Karpas-422 (cell line): ENCODE measurements at regions not wholly inside any gene's neighbourhood (a gene's known extent, or its start where the extent isn't known, plus 50 kb on each side); places are given as distances from the start of the nearest gene placed in this dataset.

ENCODE experiments used
- DNase-seq: peaks from one replicate; pipeline ENCODE4 v3.0.0-alpha.2; 2015
- H2AFZ ChIP-seq: fragments of 200-600 bp; sonication (generic); 2 replicates; pipeline ENCODE4 v1.6.1; 2014; ENCODE audit warnings: antibody characterized with exemption, low read length, mixed read lengths
- H3K27ac ChIP-seq: fragments of 200-600 bp; sonication (generic); 2 replicates; pipeline ENCODE4 v1.5.1; 2014; ENCODE audit warnings: mild to moderate bottlenecking, low read length, moderate library complexity
- H3K27me3 ChIP-seq: fragments of 200-600 bp; sonication (generic); 2 replicates; pipeline ENCODE4 v1.6.1; 2014; ENCODE audit warnings: low read length, mixed read lengths
- H3K36me3 ChIP-seq: fragments of 200-600 bp; sonication (generic); 2 replicates; pipeline ENCODE4 v1.6.1; 2014; ENCODE audit warnings: low read length, mixed read lengths; ENCODE audit not compliant: insufficient read depth
- H3K4me1 ChIP-seq: fragments of 200-600 bp; sonication (generic); 2 replicates; pipeline ENCODE4 v1.6.1; 2014; ENCODE audit warnings: mild to moderate bottlenecking, low read length, mixed read lengths
- H3K4me2 ChIP-seq: fragments of 200-600 bp; sonication (generic); 2 replicates; pipeline ENCODE4 v1.6.1; 2014; ENCODE audit warnings: low read length, low read depth, mild to moderate bottlenecking; ENCODE audit not compliant: poor library complexity, severe bottlenecking
- H3K4me3 ChIP-seq: fragments of 200-600 bp; sonication (generic); 2 replicates; pipeline ENCODE4 v1.5.1; 2014; ENCODE audit warnings: mild to moderate bottlenecking, antibody characterized with exemption, low read length, mixed read lengths
- H3K79me2 ChIP-seq: fragments of 200-600 bp; sonication (generic); 2 replicates; pipeline ENCODE4 v1.6.1; 2014; ENCODE audit warnings: mild to moderate bottlenecking, low read length, mixed read lengths
- H3K9ac ChIP-seq: fragments of 200-600 bp; sonication (generic); 2 replicates; pipeline ENCODE4 v1.6.0; 2014; ENCODE audit warnings: low read length
- H3K9me2 ChIP-seq: fragments of 200-600 bp; sonication (generic), shearing (Covaris generic); replicated peaks from 2 replicates; pipeline ENCODE4 v1.6.0; 2014; ENCODE audit warnings: mild to moderate bottlenecking, low read length, moderate library complexity; ENCODE audit not compliant: insufficient read depth
- H3K9me3 ChIP-seq: fragments of 300-700, 200-600 bp; sonication (generic); 2 replicates; pipeline ENCODE4 v1.6.1; 2014; ENCODE audit warnings: low read length, mixed read lengths
- H4K20me1 ChIP-seq: fragments of 200-600 bp; sonication (generic); 2 replicates; pipeline ENCODE4 v1.6.1; 2014; ENCODE audit warnings: mild to moderate bottlenecking, antibody characterized with exemption, low read length, low read depth; ENCODE audit not compliant: insufficient read depth

DNA sequence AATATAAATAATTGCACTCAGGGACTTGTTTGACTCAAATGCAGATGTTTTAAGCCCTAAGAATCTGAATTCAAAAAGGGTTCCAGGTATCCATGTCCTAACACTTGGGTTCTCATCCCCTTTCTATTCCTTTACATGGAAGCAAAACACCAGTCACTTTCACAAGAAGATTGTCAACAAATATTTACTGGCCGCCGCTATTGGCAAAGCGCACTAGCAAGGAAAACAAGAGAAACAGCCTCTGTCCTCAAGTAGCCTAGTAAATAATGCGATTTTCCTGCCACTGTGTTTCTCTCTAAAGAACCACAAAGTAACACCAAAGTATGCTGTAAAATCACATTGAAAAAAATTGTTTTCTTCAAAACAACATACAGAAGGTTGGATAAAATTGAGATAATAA lies 66.7 kb upstream of the EZH2 start:
- no peak overlapping the region for H3K4me3 ChIP-seq
- H3K9ac ChIP-seq, result no peak overlapping the region
- no peaks in the 10 kb centered on the region for H3K9me3 ChIP-seq
- no peaks in the 10 kb centered on the region for H3K79me2 ChIP-seq
- no peaks in the 10 kb centered on the region for H3K9me2 ChIP-seq
- no peak overlapping the region for H3K27ac ChIP-seq
- no peaks in the 10 kb centered on the region for H4K20me1 ChIP-seq
- H3K4me2 ChIP-seq, result no peak overlapping the region
- H2AFZ ChIP-seq, result no peak overlapping the region
- 0 out of 2 replicates have a peak, but pooled peaks cover 2% of the 10 kb centered on the region for H3K27me3 ChIP-seq
- no peaks in the 10 kb centered on the region for H3K4me1 ChIP-seq
- no peaks in the 10 kb centered on the region for H3K36me3 ChIP-seq
- DNase-seq, result no peak

DNA sequence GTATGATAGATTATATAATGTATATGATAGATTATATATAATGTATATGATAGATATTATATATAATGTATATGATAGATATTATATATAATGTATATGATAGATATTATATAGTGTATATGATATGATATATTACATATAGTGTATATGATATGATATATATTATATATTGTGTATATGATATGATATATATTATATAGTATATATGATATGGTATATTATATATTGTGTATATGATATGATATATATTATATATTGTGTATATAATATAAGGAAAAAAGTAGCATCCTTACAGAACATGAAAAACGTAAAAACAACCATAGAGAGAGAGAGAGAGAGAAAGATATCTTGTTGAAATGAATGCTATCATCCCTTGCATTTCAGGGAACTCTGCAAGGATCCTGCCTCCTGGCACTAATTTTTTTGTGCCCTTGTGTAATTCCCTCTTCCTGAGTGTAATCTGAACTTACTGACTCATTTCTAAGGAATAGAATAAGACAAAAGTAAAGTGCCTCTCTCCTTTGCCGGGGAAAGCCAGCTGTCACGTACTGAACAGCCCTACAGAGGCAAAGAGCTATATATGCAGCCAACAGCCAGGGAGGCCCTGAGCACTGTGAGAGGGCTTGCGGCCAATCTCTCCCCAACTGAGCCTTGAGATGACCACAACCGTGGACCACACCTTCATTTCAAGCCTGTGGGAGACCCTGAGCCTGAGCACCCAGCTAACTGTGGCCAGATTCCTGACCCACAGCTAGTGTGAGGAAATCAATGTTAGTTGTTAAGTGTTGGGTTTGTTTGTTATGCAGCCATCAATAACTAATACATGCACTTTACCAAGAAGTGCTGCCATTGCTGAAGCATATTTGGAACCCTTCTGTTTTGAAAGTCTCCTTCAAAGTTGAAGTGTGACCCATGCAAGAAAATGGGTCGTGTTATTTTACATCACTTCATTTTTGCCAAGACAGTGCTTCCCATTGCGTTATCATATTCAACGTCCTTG lies 61.1 kb upstream of the EZH2 start:
- Histone ChIP-seq H3K36me3 (no peaks in the 10 kb centered on the region), H4K20me1 (no peaks in the 10 kb centered on the region), H3K27me3 (no peaks in the 10 kb centered on the region), H3K27ac (no peak overlapping the region), H3K79me2 (no peaks in the 10 kb centered on the region), H3K9ac (no peak overlapping the region), H2AFZ (no peak overlapping the region), H3K4me1 (peaks cover 11% of the 10 kb centered on the region), H3K9me3 (no peaks in the 10 kb centered on the region; the same call in 1 of the 2 replicates), H3K4me3 (no peak overlapping the region), H3K4me2 (no peak overlapping the region), H3K9me2 (no peaks in the 10 kb centered on the region)
- no peak for DNase-seq

DNA sequence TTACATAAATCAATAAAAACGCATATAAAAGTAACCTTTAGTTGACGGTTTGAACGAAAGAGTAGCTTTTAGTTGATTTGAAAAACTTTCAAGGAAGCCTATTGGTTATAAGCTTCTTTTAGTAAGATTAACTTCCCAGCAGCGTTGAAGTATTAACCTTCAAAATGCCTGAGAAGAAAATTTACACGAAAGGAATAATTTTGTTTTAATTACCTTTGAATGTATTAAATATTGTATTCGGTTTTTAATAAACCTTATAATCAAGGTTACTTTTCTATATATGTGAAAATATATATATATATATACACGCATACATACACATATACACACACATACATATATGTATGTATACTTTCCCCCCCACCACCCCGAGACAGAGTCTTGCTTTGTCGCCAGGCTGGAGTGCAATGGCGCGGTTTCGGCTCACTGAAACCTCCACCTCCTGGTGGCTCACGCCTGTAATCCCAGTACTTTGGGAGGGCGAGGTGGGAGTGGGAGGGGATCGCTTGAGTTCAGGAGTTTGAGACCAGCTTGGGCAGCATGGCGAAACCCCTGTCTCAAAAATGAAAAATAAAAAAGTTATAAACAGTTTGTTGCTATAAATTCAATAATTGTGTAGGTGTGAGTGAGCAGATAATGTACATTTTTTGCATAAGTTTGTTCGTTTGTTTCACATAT lies 57.6 kb upstream of the EZH2 start:
- peak; percentile 84 for DNase-seq
- H3K9me2 ChIP-seq, result no peaks in the 10 kb centered on the region
- H3K4me1 ChIP-seq, result peaks cover 17% of the 10 kb centered on the region
- no peaks in the 10 kb centered on the region for H3K27me3 ChIP-seq
- no peaks in the 10 kb centered on the region for H3K79me2 ChIP-seq
- H3K27ac ChIP-seq, result no peak overlapping the region
- peak overlapping the region; percentile 92 for H3K4me2 ChIP-seq
- no peaks in the 10 kb centered on the region for H3K36me3 ChIP-seq
- H2AFZ ChIP-seq, result peak overlapping the region; percentile 88
- no peaks in the 10 kb centered on the region for H4K20me1 ChIP-seq
- no peaks in the 10 kb centered on the region; the same call in 1 of the 2 replicates for H3K9me3 ChIP-seq
- H3K9ac ChIP-seq, result peak overlapping the region; percentile 78
- H3K4me3 ChIP-seq, result peak overlapping the region; percentile 76

DNA sequence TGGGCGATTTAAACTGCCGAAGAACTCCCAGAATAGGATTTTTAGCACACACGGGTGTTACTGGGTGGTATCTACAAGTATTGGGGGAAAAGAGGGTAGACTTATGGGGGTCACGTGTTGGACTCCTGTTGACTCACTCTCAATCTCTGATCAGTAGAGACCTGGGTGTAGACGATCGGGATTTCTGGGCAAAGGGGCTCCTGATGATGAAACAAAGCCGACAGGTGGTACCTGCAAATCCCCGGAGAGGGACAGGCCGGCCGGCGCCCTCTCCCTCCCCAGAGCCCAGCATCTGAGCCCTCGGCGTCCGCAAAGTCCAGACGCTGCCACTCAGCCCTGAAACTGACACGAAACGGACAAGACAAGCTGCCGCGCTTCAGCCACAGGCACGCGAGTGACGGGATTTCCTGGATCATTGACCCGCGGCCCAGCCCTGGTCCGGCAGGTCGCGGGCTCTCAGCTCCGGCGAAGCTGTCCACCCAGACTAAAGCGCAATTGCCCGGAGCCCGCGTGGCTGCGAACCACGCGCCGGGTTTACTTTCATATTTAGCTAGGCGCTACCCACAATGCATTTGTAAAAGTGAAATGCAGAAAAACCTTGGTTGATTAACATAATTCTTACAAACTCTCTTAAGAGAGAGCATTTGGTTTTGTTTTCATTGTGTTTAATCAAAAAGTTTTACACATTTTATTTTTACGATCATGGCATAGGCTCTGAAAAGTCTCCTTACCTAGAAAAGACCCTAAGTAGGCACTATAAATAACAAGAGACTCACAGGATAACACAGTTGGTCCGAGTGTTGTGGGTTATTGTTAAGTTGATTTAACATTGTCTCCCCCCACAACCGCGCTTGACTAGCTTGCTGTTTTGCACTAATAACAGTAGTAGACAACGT lies 56.9 kb upstream of the EZH2 start:
- peaks cover 17% of the 10 kb centered on the region for H3K4me1 ChIP-seq
- no peaks in the 10 kb centered on the region for H3K36me3 ChIP-seq
- peak overlapping the region; percentile 78 for H3K9ac ChIP-seq

DNA sequence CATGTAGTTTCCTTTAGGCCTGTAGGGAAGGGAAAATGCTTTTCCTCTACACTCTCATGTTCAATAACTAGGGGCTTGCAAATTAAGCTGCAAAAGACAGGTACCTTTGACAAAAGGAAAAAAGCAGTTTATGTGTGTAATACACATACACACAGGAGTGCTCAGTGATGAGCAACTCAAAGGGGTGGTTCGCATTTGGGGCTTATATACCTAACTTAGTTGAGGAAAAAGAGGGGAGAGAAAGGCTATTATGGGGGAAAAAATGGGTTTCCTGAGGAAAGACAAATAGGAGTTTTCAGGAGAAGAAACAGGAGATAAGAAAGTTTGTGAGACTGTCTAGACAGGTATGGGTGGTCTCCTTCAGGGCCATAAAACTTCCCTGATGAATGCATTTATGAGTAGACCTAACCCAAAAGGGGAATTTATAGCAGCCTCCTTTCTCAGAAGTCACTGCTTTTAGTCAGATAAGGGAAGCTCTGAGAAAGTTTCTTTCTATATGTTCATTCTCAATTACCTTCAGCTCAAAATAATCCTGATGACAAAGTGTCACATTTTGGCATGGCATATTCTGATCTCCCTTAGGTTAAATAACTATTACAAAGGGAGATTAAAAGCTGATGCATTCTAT lies 55.2 kb upstream of the EZH2 start:
- DNase-seq, result no peak
- no peak overlapping the region for H3K4me2 ChIP-seq

More for the DNA sequence above, 56.9 kb upstream of the EZH2 start:
- no peaks in the 10 kb centered on the region for H3K79me2 ChIP-seq
- no peaks in the 10 kb centered on the region for H3K27me3 ChIP-seq
- H3K9me2 ChIP-seq, result no peaks in the 10 kb centered on the region
- H3K27ac ChIP-seq, result peak overlapping the region; percentile 15; the same call in 1 of the 2 replicates
- H3K9me3 ChIP-seq, result no peaks in the 10 kb centered on the region; the same call in 1 of the 2 replicates
- H3K4me2 ChIP-seq, result peak overlapping the region; percentile 92
- no peaks in the 10 kb centered on the region for H4K20me1 ChIP-seq
- peak overlapping the region; percentile 80 for H2AFZ ChIP-seq
- peak; percentile 89 for DNase-seq
- peak overlapping the region; percentile 76 for H3K4me3 ChIP-seq

DNA sequence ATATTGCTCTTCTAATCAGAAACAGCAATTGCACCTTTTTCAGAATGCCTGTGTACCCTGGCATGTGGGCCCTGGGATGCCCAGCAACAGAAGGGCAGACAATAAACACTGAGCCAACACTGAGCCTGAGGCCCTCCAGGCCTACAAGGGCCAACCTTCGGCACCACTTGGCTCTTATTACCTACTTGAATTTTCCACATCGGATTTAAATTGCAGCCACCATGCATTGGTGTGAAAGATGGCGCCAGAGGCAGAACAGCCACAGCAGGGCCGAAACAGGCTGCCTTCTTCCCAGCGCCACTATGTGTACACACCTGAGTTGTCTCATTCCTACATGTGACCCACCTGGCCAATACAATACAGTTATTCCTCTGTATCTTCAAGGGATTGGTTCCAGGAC lies 51.4 kb upstream of the EZH2 start:
- Histone ChIP-seq H3K9me3 (no peaks in the 10 kb centered on the region), H3K9me2 (no peaks in the 10 kb centered on the region), H3K4me2 (no peak overlapping the region), H3K27ac (no peak overlapping the region), H3K4me1 (peaks cover 8% of the 10 kb centered on the region), H3K79me2 (no peaks in the 10 kb centered on the region), H4K20me1 (no peaks in the 10 kb centered on the region), H3K9ac (no peak overlapping the region), H3K4me3 (no peak overlapping the region), H2AFZ (no peak overlapping the region), H3K36me3 (no peaks in the 10 kb centered on the region), H3K27me3 (no peaks in the 10 kb centered on the region)
- no peak for DNase-seq

More for the DNA sequence above, 55.2 kb upstream of the EZH2 start:
- H4K20me1 ChIP-seq, result no peaks in the 10 kb centered on the region
- H3K4me1 ChIP-seq, result peaks cover 17% of the 10 kb centered on the region
- no peak overlapping the region for H2AFZ ChIP-seq
- H3K36me3 ChIP-seq, result no peaks in the 10 kb centered on the region
- H3K27ac ChIP-seq, result no peak overlapping the region
- no peaks in the 10 kb centered on the region for H3K79me2 ChIP-seq
- no peaks in the 10 kb centered on the region for H3K9me3 ChIP-seq
- no peaks in the 10 kb centered on the region for H3K9me2 ChIP-seq
- H3K4me3 ChIP-seq, result no peak overlapping the region
- no peaks in the 10 kb centered on the region for H3K27me3 ChIP-seq
- no peak overlapping the region for H3K9ac ChIP-seq
